Heart left ventricle (tissue), 16 donors: ENCODE measurements at regions not wholly inside any gene's neighbourhood (a gene's known extent, or its start where the extent isn't known, plus 50 kb on each side); places are given as distances from the start of the nearest gene placed in this dataset.

Experiments
- ATAC-seq, 4 donors: fragments of 200-7000 bp; cut with Tn5 transposase; one replicate each; pipeline ENCODE4 v1.9.1; 2020 to 2022; ENCODE audit warnings: moderate library complexity in 4 of 4, mild to moderate bottlenecking in 3 of 4, moderate number of reproducible peaks in 1 of 4
- DNase-seq, 5 donors: peaks; one replicate each; pipeline ENCODE4 v3.0.0-alpha.2; 2020
- H3K27ac ChIP-seq, 12 donors: fragments of 200-600 bp; sonication (generic) in 4 of 12; one replicate each; pipeline versions ENCODE4 v1.5.0 to v1.8.0; 2016 to 2022; ENCODE audit warnings: mild to moderate bottlenecking in 2 of 12
- H3K27me3 ChIP-seq, 9 donors: fragments of 200-600 bp; sonication (generic) in 2 of 9; one replicate each; pipeline versions ENCODE4 v1.5.1 to v1.8.0; 2016 to 2022; ENCODE audit warnings: mild to moderate bottlenecking in 3 of 9
- H3K36me3 ChIP-seq, 9 donors: fragments of 200-600 bp; sonication (generic) in 2 of 9; one replicate each; pipeline versions ENCODE4 v1.5.0 to v1.8.0; 2018 to 2022; ENCODE audit warnings: mild to moderate bottlenecking in 2 of 9
- H3K4me1 ChIP-seq, 12 donors: fragments of 200-600 bp; sonication (generic) in 4 of 12; one replicate each; pipeline versions ENCODE4 v1.5.0 to v1.8.0; 2016 to 2022; ENCODE audit warnings: mild to moderate bottlenecking in 3 of 12
- H3K4me3 ChIP-seq, 12 donors: fragments of 200-600 bp; sonication (generic) in 4 of 12; one replicate each; pipeline versions ENCODE4 v1.5.0 to v1.8.0; 2017 to 2022; ENCODE audit warnings: mild to moderate bottlenecking in 9 of 12, moderate library complexity in 4 of 12
- H3K9me3 ChIP-seq, 12 donors: fragments of 200-600 bp; sonication (generic) in 4 of 12; one replicate each; pipeline versions ENCODE4 v1.5.0 to v1.8.0; 2016 to 2022; ENCODE audit warnings: mild to moderate bottlenecking in 1 of 12
- CTCF ChIP-seq, 12 donors: fragments of 200-600 bp; sonication (generic) in 4 of 12; IDR thresholded peaks; one replicate each; pipeline versions ENCODE4 v1.5.0 to v1.8.0; 2018 to 2022; ENCODE audit warnings: antibody characterized with exemption in 12 of 12, mild to moderate bottlenecking in 5 of 12
- POLR2A ChIP-seq, 2 donors: fragments of 450-650 bp; IDR thresholded peaks; one replicate each; pipeline ENCODE4 v1.6.1; 2017; ENCODE audit warnings: antibody characterized with exemption in 2 of 2, mild to moderate bottlenecking in 2 of 2, moderate library complexity in 2 of 2
- WGBS, 4 donors: extraction: QIAGEN DNeasy Blood & Tissue Kit in 2 of 4; methylation state at CpG; one replicate each; pipeline versions ENCODE4 v1.1.5 to v1.1.7; 2013 to 2018; 5-methylcytosine and 5-hydroxymethylcytosine counted together
- intact Hi-C, 10 donors: fragments of 100-400 bp; cut with DNase I; formaldehyde crosslinking; loops; one replicate each; pipeline versions ENCODE4 v1.11.1 to v1.14.2; 2022
- donor health status: ischemic (EF 13 %, LVEDD 7.1; RV severe dilation, severe dysfunction).
- donor health status: healthy with polysubstance abuse.
- donor health status: DM: no; HTN: yes; CAD: no.
- donor health status: DM: no; HTN: no; CAD: no.
- donor health status: ischemic (EF 25% LVEDD 6.9; RV normal size, moderate dysfunction).
- donor health status: ischemic (EF 25% LVEDD 5.7; RV mildly dilated, moderate dysfunction).
- donor health status: healthy.
- donor health status: DM: yes; HTN: yes; CAD: no.
- donor health status: ischemic (EF 35%, LVEDD 5.7; RV mildly dilated, moderate dysfunction).
- donor health status: nonischemic (EF 11% LVEDD 7.7; RV severe dilation, severe dysfunction).
- donor health status: DM: yes; HTN: yes; CAD: no.
- donor health status: PGD.
- donor health status: ischemic (EF 29% LVEDD 5.4; RV normal size, mild dysfunction).
- donor health status: nonischemic (EF 23%, LVEDD 6.1; RV moderate dilation, normal function).

GRCh38 chr4:184322328-184323025 lies 104.8 kb upstream of the ENPP6 start:
- Histone ChIP-seq H3K27ac (no peak overlapping the region), H3K27me3 (no peaks in the 10 kb centered on the region), H3K36me3 (no peaks in the 10 kb centered on the region), H3K4me1 (peaks cover 0 to 2% (median 0%) of the 10 kb centered on the region in 12 donors), H3K9me3 (no peaks in the 10 kb centered on the region), H3K4me3 (no peak overlapping the region)
- DNase-seq (no peak), ATAC-seq (no peak)
- TF ChIP-seq POLR2A (IDR thresholded peaks at IDR 0.05) (no peak), CTCF (IDR thresholded peaks at IDR 0.05) (no peak)
- 97 to 99% (median 98%) methylated on average over 2 of the region's 2 CpGs for WGBS, 4 donors
- intact Hi-C loops, result no loop called here

- Histone ChIP-seq H3K27ac (no peak overlapping the region), H3K27me3 (no peaks in the 10 kb centered on the region), H3K4me3 (no peak overlapping the region), H3K4me1 (peaks cover 0 to 5% (median 0%) of the 10 kb centered on the region in 12 donors), H3K36me3 (no peaks in the 10 kb centered on the region), H3K9me3 (no peaks in the 10 kb centered on the region)
- intact Hi-C loops, result no loop called here
- no peak for TF ChIP-seq CTCF (IDR thresholded peaks at IDR 0.05)
- no peak for TF ChIP-seq POLR2A (IDR thresholded peaks at IDR 0.05)
- no peak for DNase-seq
- 90 to 96% (median 93%) methylated on average over 8 of the region's 8 CpGs for WGBS, 4 donors
- no peak for ATAC-seq
These were observed 103.0 kb upstream of the ENPP6 start for GRCh38 chr4:184320631-184321030.

GRCh38 chr4:184318852-184319251 lies 101.2 kb upstream of the ENPP6 start:
- no peaks in the 10 kb centered on the region for H3K27me3 ChIP-seq
- no peak overlapping the region for H3K4me3 ChIP-seq
- no peaks in the 10 kb centered on the region for H3K9me3 ChIP-seq
- H3K36me3 ChIP-seq, result no peaks in the 10 kb centered on the region
- DNase-seq (no peak), ATAC-seq (no peak)
- intact Hi-C loops, result no loop called here
- H3K4me1 ChIP-seq, result peaks cover 0 to 12% (median 0%) of the 10 kb centered on the region in 12 donors
- TF ChIP-seq CTCF (IDR thresholded peaks at IDR 0.05) (no peak), POLR2A (IDR thresholded peaks at IDR 0.05) (no peak)
- WGBS, 4 donors, result 94 to 98% (median 95%) methylated on average over 8 of the region's 8 CpGs
- no peak overlapping the region for H3K27ac ChIP-seq

- no peaks in the 10 kb centered on the region for H3K9me3 ChIP-seq
- no peak overlapping the region for H3K4me3 ChIP-seq
- no peak overlapping the region for H3K27ac ChIP-seq
- intact Hi-C loops, result no loop called here
- no peaks in the 10 kb centered on the region for H3K27me3 ChIP-seq
- H3K36me3 ChIP-seq, result no peaks in the 10 kb centered on the region
- WGBS, 4 donors, result 72 to 79% (median 75%) methylated on average over 13 to 14 of the region's 14 CpGs
- ATAC-seq, result peak in 1 of 4 donors; percentile 71
- TF ChIP-seq CTCF (IDR thresholded peaks at IDR 0.05), result no peak
- TF ChIP-seq POLR2A (IDR thresholded peaks at IDR 0.05), result no peak
- no peak for DNase-seq
- peaks cover 0 to 16% (median 0%) of the 10 kb centered on the region in 12 donors for H3K4me1 ChIP-seq
These were observed 99.7 kb upstream of the ENPP6 start for GRCh38 chr4:184317234-184317918.
